Keratinocyte (primary cell): ENCODE measurements at regions not wholly inside any gene's neighbourhood (a gene's known extent, or its start where the extent isn't known, plus 50 kb on each side); places are given as distances from the start of the nearest gene placed in this dataset.
"Not testable (repeated sequence)": the region's sequence is repeated elsewhere in the genome, so short reads cannot be mapped to it uniquely, and the experiment has no call there.

Source experiments
- EZH2 ChIP-seq: IDR thresholded peaks from one replicate; pipeline ENCODE4 v1.6.1; 2012; ENCODE audit warnings: inconsistent platforms, mild to moderate bottlenecking, low read length, moderate library complexity
- TF ChIP-seq, protein P1 (sequence below), 3 experiments: IDR thresholded peaks in 1 of 3; conservative IDR thresholded peaks in 1 of 3; optimal IDR thresholded peaks in 1 of 3; 2 replicates in 2 of 3; 3 replicates in 1 of 3; pipeline versions ENCODE3 to v1.5.1; 2011; ENCODE audit warnings: low read length in 3 of 3, mild to moderate bottlenecking in 3 of 3, moderate library complexity in 2 of 3, control low read depth in 1 of 3, inconsistent platforms in 1 of 3; ENCODE audit not compliant: insufficient read depth in 2 of 3; ENCODE audit errors: extremely low read depth in 1 of 3

DNA sequence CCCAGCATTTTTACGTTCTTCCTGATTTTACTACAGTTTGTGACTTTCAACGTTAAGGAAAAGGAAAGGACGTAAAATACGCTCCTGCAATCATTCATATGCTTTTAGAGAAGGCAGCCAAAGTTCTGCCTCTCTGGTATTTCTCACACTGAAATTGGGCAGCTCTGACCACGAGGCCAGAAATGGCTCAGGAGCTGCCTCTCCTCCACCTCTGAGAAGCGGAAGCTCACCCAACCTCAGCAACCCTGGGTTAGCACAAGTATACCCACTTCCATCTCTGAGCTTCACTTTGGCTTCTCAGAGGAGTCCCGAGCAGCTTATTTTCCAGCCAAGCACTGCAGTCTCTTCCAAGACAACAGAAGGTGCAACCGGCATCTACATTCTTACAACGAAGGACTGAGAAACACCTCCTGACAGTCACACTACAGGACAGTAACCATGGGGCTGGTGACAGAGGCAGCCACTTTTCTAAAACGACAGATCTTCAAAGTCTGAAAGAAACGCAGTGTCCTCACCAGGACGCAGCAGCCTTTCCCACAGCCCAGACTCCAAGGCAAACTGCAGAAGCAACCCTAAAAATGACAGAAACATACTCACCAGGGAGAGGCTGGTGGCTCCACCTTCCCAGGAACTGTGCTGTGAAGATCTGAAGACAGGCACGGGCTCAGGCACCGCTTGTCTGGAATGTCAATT lies 373.7 kb downstream of the BCL2L11 start:
- TF ChIP-seq, protein P1, sequence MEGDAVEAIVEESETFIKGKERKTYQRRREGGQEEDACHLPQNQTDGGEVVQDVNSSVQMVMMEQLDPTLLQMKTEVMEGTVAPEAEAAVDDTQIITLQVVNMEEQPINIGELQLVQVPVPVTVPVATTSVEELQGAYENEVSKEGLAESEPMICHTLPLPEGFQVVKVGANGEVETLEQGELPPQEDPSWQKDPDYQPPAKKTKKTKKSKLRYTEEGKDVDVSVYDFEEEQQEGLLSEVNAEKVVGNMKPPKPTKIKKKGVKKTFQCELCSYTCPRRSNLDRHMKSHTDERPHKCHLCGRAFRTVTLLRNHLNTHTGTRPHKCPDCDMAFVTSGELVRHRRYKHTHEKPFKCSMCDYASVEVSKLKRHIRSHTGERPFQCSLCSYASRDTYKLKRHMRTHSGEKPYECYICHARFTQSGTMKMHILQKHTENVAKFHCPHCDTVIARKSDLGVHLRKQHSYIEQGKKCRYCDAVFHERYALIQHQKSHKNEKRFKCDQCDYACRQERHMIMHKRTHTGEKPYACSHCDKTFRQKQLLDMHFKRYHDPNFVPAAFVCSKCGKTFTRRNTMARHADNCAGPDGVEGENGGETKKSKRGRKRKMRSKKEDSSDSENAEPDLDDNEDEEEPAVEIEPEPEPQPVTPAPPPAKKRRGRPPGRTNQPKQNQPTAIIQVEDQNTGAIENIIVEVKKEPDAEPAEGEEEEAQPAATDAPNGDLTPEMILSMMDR (optimal IDR thresholded peaks at IDR 0.05 in 1 of 3, IDR thresholded peaks at IDR 0.05 in 1 of 3, conservative IDR thresholded peaks at IDR 0.05 in 1 of 3; ENCODE audit: extremely low read depth in 1 of 3, insufficient read depth in 2 of 3, low read length in 3 of 3), result not testable (repeated sequence)
- TF ChIP-seq EZH2, result not testable (repeated sequence)
